ENCODE measurements at regions not wholly inside any gene's neighbourhood (a gene's known extent, or its start where the extent isn't known, plus 50 kb on each side); places are given as distances from the start of the nearest gene placed in this dataset.

GRCh38 chr3:18579661-18580060, 154.5 kb upstream of the SATB1 start:
- TF ChIP-seq, protein P1, sequence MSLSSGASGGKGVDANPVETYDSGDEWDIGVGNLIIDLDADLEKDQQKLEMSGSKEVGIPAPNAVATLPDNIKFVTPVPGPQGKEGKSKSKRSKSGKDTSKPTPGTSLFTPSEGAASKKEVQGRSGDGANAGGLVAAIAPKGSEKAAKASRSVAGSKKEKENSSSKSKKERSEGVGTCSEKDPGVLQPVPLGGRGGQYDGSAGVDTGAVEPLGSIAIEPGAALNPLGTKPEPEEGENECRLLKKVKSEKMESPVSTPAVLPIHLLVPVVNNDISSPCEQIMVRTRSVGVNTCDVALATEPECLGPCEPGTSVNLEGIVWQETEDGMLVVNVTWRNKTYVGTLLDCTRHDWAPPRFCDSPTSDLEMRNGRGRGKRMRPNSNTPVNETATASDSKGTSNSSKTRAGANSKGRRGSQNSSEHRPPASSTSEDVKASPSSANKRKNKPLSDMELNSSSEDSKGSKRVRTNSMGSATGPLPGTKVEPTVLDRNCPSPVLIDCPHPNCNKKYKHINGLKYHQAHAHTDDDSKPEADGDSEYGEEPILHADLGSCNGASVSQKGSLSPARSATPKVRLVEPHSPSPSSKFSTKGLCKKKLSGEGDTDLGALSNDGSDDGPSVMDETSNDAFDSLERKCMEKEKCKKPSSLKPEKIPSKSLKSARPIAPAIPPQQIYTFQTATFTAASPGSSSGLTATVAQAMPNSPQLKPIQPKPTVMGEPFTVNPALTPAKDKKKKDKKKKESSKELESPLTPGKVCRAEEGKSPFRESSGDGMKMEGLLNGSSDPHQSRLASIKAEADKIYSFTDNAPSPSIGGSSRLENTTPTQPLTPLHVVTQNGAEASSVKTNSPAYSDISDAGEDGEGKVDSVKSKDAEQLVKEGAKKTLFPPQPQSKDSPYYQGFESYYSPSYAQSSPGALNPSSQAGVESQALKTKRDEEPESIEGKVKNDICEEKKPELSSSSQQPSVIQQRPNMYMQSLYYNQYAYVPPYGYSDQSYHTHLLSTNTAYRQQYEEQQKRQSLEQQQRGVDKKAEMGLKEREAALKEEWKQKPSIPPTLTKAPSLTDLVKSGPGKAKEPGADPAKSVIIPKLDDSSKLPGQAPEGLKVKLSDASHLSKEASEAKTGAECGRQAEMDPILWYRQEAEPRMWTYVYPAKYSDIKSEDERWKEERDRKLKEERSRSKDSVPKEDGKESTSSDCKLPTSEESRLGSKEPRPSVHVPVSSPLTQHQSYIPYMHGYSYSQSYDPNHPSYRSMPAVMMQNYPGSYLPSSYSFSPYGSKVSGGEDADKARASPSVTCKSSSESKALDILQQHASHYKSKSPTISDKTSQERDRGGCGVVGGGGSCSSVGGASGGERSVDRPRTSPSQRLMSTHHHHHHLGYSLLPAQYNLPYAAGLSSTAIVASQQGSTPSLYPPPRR (CRISPR knock-in tag; IDR thresholded peaks at IDR 0.05; ENCODE audit: borderline replicate concordance) = no peak
- TF ChIP-seq RBM15 (IDR thresholded peaks at IDR 0.05; ENCODE audit: insufficient read depth, low read length) = no peak
- no peak for TF ChIP-seq TEAD1 (CRISPR knock-in tag; IDR thresholded peaks at IDR 0.05)
- no peak for TF ChIP-seq TBL1XR1 (IDR thresholded peaks at IDR 0.05; ENCODE audit: low read length in 2 of 2)
- TF ChIP-seq ZNF134 (CRISPR knock-in tag; conservative IDR thresholded peaks at IDR 0.05) = no peak
- TF ChIP-seq PKNOX1 (IDR thresholded peaks at IDR 0.05) = no peak
- TF ChIP-seq KDM2B (CRISPR knock-in tag; IDR thresholded peaks at IDR 0.05) = no peak
- no peak for TF ChIP-seq MED1 (CRISPR knock-in tag; IDR thresholded peaks at IDR 0.05; ENCODE audit: borderline replicate concordance)
- TF ChIP-seq DACH1 (IDR thresholded peaks at IDR 0.05; ENCODE audit: partially characterized antibody) = no peak
- no peak for TF ChIP-seq FOXM1 (IDR thresholded peaks at IDR 0.05; ENCODE audit: low read depth)
- no peak for TF ChIP-seq FOXM1 (CRISPR knock-in tag; IDR thresholded peaks at IDR 0.05; ENCODE audit: low read depth)
- no peak for TF ChIP-seq CLOCK (CRISPR knock-in tag; IDR thresholded peaks at IDR 0.05; ENCODE audit: borderline replicate concordance)
- no peak for TF ChIP-seq E2F5 (CRISPR knock-in tag; IDR thresholded peaks at IDR 0.05)
- TF ChIP-seq TSC22D4 (tag; IDR thresholded peaks at IDR 0.05) = no peak
- H3K9me1 ChIP-seq (ENCODE audit: control insufficient read depth, insufficient read depth, low read length) = no peaks in the 10 kb centered on the region
- ATAC-seq = no peak
- no peaks in the 10 kb centered on the region for H3K79me2 ChIP-seq (ENCODE audit: control insufficient read depth, insufficient read depth, low read length)
- BruUV-seq (replicated peaks) = no TSS peak
- H4K20me1 ChIP-seq (replicated peaks; ENCODE audit: control insufficient read depth, insufficient read depth, low read length) = no peaks in the 10 kb centered on the region
- FAIRE-seq = no peak
- DNase-seq (ENCODE audit: extremely low read depth in 1 of 4, low spot score in 3 of 4) = no peak
- H3K36me3 ChIP-seq (ENCODE audit: control insufficient read depth, insufficient read depth, low read length) = no peaks in the 10 kb centered on the region
- POLR2A ChIA-PET = no interaction called here
- no peak overlapping the region for H3K4me3 ChIP-seq
- 4% methylated on average over 3 of the region's 3 CpGs for WGBS (ENCODE audit: insufficient coverage, low coverage, missing lambda C conversion rate)
- H3K4me1 ChIP-seq (replicated peaks in 1 of 2; ENCODE audit: control insufficient read depth in 2 of 2, insufficient read depth in 2 of 2, low read length in 2 of 2) = no peaks in the 10 kb centered on the region
- in situ Hi-C loops (cut with MboI) (no loop called here), intact Hi-C loops (cut with micrococcal nuclease) (no loop called here)
- H2AFZ ChIP-seq (ENCODE audit: low read depth, low read length) = no peak overlapping the region
- H3K9me3 ChIP-seq (replicated peaks; ENCODE audit: control insufficient read depth, insufficient read depth, low read depth, low read length) = no peaks in the 10 kb centered on the region
- CTCF ChIA-PET (ENCODE audit: low intra/inter-chr PET ratio) = no interaction called here
- H3K27me3 ChIP-seq (ENCODE audit: control insufficient read depth in 2 of 2, insufficient read depth in 2 of 2, low read length in 2 of 2) = no peaks in the 10 kb centered on the region
- no peak overlapping the region for H3K9ac ChIP-seq (ENCODE audit: insufficient read depth in 1 of 2, low read depth in 2 of 2, low read length in 2 of 2)
- no peak overlapping the region for H3K27ac ChIP-seq (ENCODE audit: extremely low read depth, low read depth, low read length)
- no peak overlapping the region for H3K4me2 ChIP-seq (ENCODE audit: insufficient read depth, low read length)

Measured in K562 (cell line).